ENCODE measurements at regions not wholly inside any gene's neighbourhood (a gene's known extent, or its start where the extent isn't known, plus 50 kb on each side); places are given as distances from the start of the nearest gene placed in this dataset.

- no peaks in the 10 kb centered on the region for H3K4me1 ChIP-seq (ENCODE audit: control insufficient read depth in 1 of 2, insufficient read depth in 1 of 2, low read depth in 1 of 2, low read length in 1 of 2)
Observed at GRCh38 chr10:65335311-65335710, 1590.5 kb upstream of the LRRTM3 start.

GRCh38 chr10:65340340-65340739 is 1585.5 kb upstream of the LRRTM3 start:
- Histone ChIP-seq H3K27ac (no peak overlapping the region), H3K4me1 (ENCODE audit: control insufficient read depth in 1 of 2, insufficient read depth in 1 of 2, low read depth in 1 of 2, low read length in 1 of 2) (no peaks in the 10 kb centered on the region), H3K9me3 (no peaks in the 10 kb centered on the region), H3K36me3 (no peaks in the 10 kb centered on the region), H3K4me3 (ENCODE audit: low read depth in 1 of 2, low read length in 1 of 2) (no peak overlapping the region), H3K27me3 (no peaks in the 10 kb centered on the region)
- no peak for TF ChIP-seq CTCF (IDR thresholded peaks at IDR 0.05)

More at GRCh38 chr10:65335311-65335710, 1590.5 kb upstream of the LRRTM3 start:
- Histone ChIP-seq H3K27ac (no peak overlapping the region), H3K9me3 (no peaks in the 10 kb centered on the region), H3K36me3 (no peaks in the 10 kb centered on the region), H3K27me3 (no peaks in the 10 kb centered on the region), H3K4me3 (ENCODE audit: low read depth in 1 of 2, low read length in 1 of 2) (no peak overlapping the region)
- TF ChIP-seq CTCF (IDR thresholded peaks at IDR 0.05) = no peak

- Histone ChIP-seq H3K4me3 (ENCODE audit: low read depth in 1 of 2, low read length in 1 of 2) (no peak overlapping the region), H3K4me1 (ENCODE audit: control insufficient read depth in 1 of 2, insufficient read depth in 1 of 2, low read depth in 1 of 2, low read length in 1 of 2) (no peaks in the 10 kb centered on the region), H3K27me3 (no peaks in the 10 kb centered on the region), H3K9me3 (no peaks in the 10 kb centered on the region), H3K27ac (no peak overlapping the region), H3K36me3 (no peaks in the 10 kb centered on the region)
- no peak for TF ChIP-seq CTCF (IDR thresholded peaks at IDR 0.05)
Observed at GRCh38 chr10:65341323-65341925, 1584.4 kb upstream of the LRRTM3 start.

GRCh38 chr10:65342245-65342644 is 1583.6 kb upstream of the LRRTM3 start:
- no peaks in the 10 kb centered on the region for H3K9me3 ChIP-seq
- H3K27ac ChIP-seq = no peak overlapping the region
- no peaks in the 10 kb centered on the region for H3K27me3 ChIP-seq
- H3K36me3 ChIP-seq = no peaks in the 10 kb centered on the region
- H3K4me1 ChIP-seq (ENCODE audit: control insufficient read depth in 1 of 2, insufficient read depth in 1 of 2, low read depth in 1 of 2, low read length in 1 of 2) = no peaks in the 10 kb centered on the region
- no peak overlapping the region for H3K4me3 ChIP-seq (ENCODE audit: low read depth in 1 of 2, low read length in 1 of 2)
- no peak for TF ChIP-seq CTCF (IDR thresholded peaks at IDR 0.05)

GRCh38 chr10:65346466-65346865 is 1579.4 kb upstream of the LRRTM3 start:
- H3K4me1 ChIP-seq (ENCODE audit: control insufficient read depth in 1 of 2, insufficient read depth in 1 of 2, low read depth in 1 of 2, low read length in 1 of 2) = no peaks in the 10 kb centered on the region
- no peaks in the 10 kb centered on the region for H3K9me3 ChIP-seq
- no peaks in the 10 kb centered on the region for H3K27me3 ChIP-seq
- no peaks in the 10 kb centered on the region for H3K36me3 ChIP-seq
- H3K27ac ChIP-seq = no peak overlapping the region
- TF ChIP-seq CTCF (IDR thresholded peaks at IDR 0.05) = no peak
- H3K4me3 ChIP-seq (ENCODE audit: low read depth in 1 of 2, low read length in 1 of 2) = no peak overlapping the region

- no peaks in the 10 kb centered on the region for H3K9me3 ChIP-seq
- no peak overlapping the region for H3K4me3 ChIP-seq (ENCODE audit: low read depth in 1 of 2, low read length in 1 of 2)
- H3K27me3 ChIP-seq = no peaks in the 10 kb centered on the region
- H3K27ac ChIP-seq = no peak overlapping the region
- no peak for TF ChIP-seq CTCF (IDR thresholded peaks at IDR 0.05)
- H3K36me3 ChIP-seq = no peaks in the 10 kb centered on the region
- no peaks in the 10 kb centered on the region for H3K4me1 ChIP-seq (ENCODE audit: control insufficient read depth in 1 of 2, insufficient read depth in 1 of 2, low read depth in 1 of 2, low read length in 1 of 2)
Observed at GRCh38 chr10:65348637-65349036, 1577.2 kb upstream of the LRRTM3 start.
